PC-3 (cell line): ENCODE measurements at regions not wholly inside any gene's neighbourhood (a gene's known extent, or its start where the extent isn't known, plus 50 kb on each side); places are given as distances from the start of the nearest gene placed in this dataset.

Source experiments
- ATAC-seq: fragments of 200-7000 bp; cut with Tn5 transposase; 2 replicates; pipeline ENCODE4 v1.9.1; 2020; ENCODE audit warnings: mild to moderate bottlenecking, moderate library complexity
- BruUV-seq: library from RNA; stranded (reverse); fragments of 400-500 nt; replicated peaks from 2 replicates; lab custom pipeline; 2021; lab: Mats Ljungman, UMichigan
- CTCF ChIA-PET: fragments of 300-600 bp; sonication (Branson Sonifier 250); formaldehyde crosslinking; loops from one replicate; lab custom pipeline; 2022; ENCODE audit warnings: antibody characterized with exemption; lab: Charles Lee
- POLR2A ChIA-PET: fragments of 300-600 bp; sonication (Branson Sonifier 250); formaldehyde crosslinking; loops from one replicate; lab custom pipeline; 2022; ENCODE audit warnings: antibody characterized with exemption; ENCODE audit not compliant: unreplicated experiment; lab: Charles Lee
- DNase-seq: peaks from one replicate; pipeline ENCODE4 v3.0.0-alpha.2; 2015
- H2AFZ ChIP-seq: fragments of 300-600 bp; sonication (generic); 2 replicates; pipeline ENCODE4 v1.6.0; 2016; ENCODE audit warnings: antibody characterized with exemption, low read length
- H3F3A ChIP-seq: fragments of 300-600 bp; sonication (generic); one replicate; pipeline ENCODE4 v1.6.0; 2017; ENCODE audit warnings: antibody characterized with exemption, low read length, control low read depth, mild to moderate bottlenecking; ENCODE audit not compliant: unreplicated experiment
- H3K27ac ChIP-seq: fragments of 300-600 bp; sonication (generic); 2 replicates; pipeline ENCODE4 v1.5.1; 2016; ENCODE audit warnings: mild to moderate bottlenecking, low read length
- H3K27me3 ChIP-seq: fragments of 300-600 bp; sonication (generic); 2 replicates; pipeline ENCODE4 v1.6.1; 2016; ENCODE audit warnings: low read length, mixed read lengths
- H3K36me3 ChIP-seq: fragments of 300-600 bp; sonication (generic); 2 replicates; pipeline ENCODE4 v1.6.1; 2016; ENCODE audit warnings: low read depth, mixed run types, low read length, mixed read lengths
- H3K4me1 ChIP-seq: fragments of 300-600 bp; sonication (generic); 2 replicates; pipeline ENCODE4 v1.5.1; 2016; ENCODE audit warnings: low read length; ENCODE audit not compliant: insufficient read depth
- H3K4me2 ChIP-seq: fragments of 300-600 bp; sonication (generic); 2 replicates; pipeline ENCODE4 v1.6.0; 2016; ENCODE audit warnings: low read length
- H3K4me3 ChIP-seq: fragments of 300-600 bp; sonication (generic); 2 replicates; pipeline ENCODE4 v1.5.1; 2016; ENCODE audit warnings: mild to moderate bottlenecking, low read length, mixed read lengths
- H3K79me2 ChIP-seq: fragments of 300-600 bp; sonication (generic); 2 replicates; pipeline ENCODE4 v1.6.1; 2017; ENCODE audit warnings: low read length, mixed read lengths
- H3K9ac ChIP-seq: fragments of 300-600 bp; sonication (generic); 2 replicates; pipeline ENCODE4 v1.6.0; 2016; ENCODE audit warnings: mild to moderate bottlenecking, low read length
- H3K9me2 ChIP-seq: fragments of 300-600 bp; sonication (generic); replicated peaks from 2 replicates; pipeline ENCODE4 v1.6.1; 2016; ENCODE audit warnings: mixed run types, low read length, mixed read lengths
- H3K9me3 ChIP-seq: fragments of 300-600 bp; sonication (generic); 2 replicates; pipeline ENCODE4 v1.6.1; 2016; ENCODE audit warnings: low read length, mixed read lengths
- H4K20me1 ChIP-seq: fragments of 300-600 bp; sonication (generic); 2 replicates; pipeline ENCODE4 v1.6.1; 2016; ENCODE audit warnings: low read length, mixed read lengths
- EZH2 ChIP-seq: fragments of 300-600 bp; sonication (generic); IDR thresholded peaks from one replicate; pipeline ENCODE4 v1.6.1; 2017; ENCODE audit warnings: antibody characterized with exemption, mild to moderate bottlenecking, low read length; ENCODE audit not compliant: unreplicated experiment
- EZH2phosphoT487 ChIP-seq: fragments of 300-600 bp; sonication (generic); IDR thresholded peaks from 2 replicates; pipeline ENCODE4 v1.6.1; 2018; ENCODE audit warnings: mild to moderate bottlenecking, antibody characterized with exemption, low read length, borderline replicate concordance
- intact Hi-C: fragments of 100-400 bp; cut with micrococcal nuclease; formaldehyde crosslinking; loops from 2 replicates; pipeline ENCODE4 v1.9.0; 2023
- TF ChIP-seq, protein P1 (sequence below): fragments of 300-600 bp; sonication (generic); conservative IDR thresholded peaks from 2 replicates; pipeline ENCODE4 v1.5.1; 2017; ENCODE audit warnings: antibody characterized with exemption, low read depth, mild to moderate bottlenecking, low read length

DNA sequence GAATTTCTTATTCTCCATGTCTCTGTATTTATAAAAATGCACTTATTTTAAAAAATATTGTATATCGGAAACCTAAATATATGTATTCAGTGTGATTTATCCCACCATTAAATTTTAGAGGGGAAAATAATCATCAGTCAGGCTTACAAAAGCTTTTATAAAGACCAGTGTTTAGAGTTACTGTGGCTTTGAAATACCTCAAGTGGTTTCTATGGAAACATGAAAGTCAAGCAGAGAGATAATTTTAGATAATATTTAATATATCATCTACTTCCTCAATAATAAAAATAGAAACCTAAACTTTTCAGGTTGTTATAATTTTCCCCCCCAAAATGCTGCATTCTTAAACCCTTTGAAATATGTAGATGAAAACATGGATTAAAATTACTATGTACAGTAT is 332.9 kb upstream of the PITX2 start:
- Histone ChIP-seq H3K4me1 (no peaks in the 10 kb centered on the region), H3K4me2 (no peak overlapping the region), H3K36me3 (no peaks in the 10 kb centered on the region), H3K9ac (no peak overlapping the region), H3K9me2 (no peaks in the 10 kb centered on the region), H3K27ac (no peak overlapping the region), H2AFZ (no peak overlapping the region), H3K79me2 (no peaks in the 10 kb centered on the region), H3F3A (no peaks in the 10 kb centered on the region), H3K9me3 (no peaks in the 10 kb centered on the region), H3K4me3 (no peak overlapping the region), H3K27me3 (peaks cover 52% of the 10 kb centered on the region), H4K20me1 (no peaks in the 10 kb centered on the region)
- DNase-seq (no peak), ATAC-seq (no peak)
- TF ChIP-seq EZH2phosphoT487 (no peak), EZH2 (no peak)
- TF ChIP-seq, protein P1, sequence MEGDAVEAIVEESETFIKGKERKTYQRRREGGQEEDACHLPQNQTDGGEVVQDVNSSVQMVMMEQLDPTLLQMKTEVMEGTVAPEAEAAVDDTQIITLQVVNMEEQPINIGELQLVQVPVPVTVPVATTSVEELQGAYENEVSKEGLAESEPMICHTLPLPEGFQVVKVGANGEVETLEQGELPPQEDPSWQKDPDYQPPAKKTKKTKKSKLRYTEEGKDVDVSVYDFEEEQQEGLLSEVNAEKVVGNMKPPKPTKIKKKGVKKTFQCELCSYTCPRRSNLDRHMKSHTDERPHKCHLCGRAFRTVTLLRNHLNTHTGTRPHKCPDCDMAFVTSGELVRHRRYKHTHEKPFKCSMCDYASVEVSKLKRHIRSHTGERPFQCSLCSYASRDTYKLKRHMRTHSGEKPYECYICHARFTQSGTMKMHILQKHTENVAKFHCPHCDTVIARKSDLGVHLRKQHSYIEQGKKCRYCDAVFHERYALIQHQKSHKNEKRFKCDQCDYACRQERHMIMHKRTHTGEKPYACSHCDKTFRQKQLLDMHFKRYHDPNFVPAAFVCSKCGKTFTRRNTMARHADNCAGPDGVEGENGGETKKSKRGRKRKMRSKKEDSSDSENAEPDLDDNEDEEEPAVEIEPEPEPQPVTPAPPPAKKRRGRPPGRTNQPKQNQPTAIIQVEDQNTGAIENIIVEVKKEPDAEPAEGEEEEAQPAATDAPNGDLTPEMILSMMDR: no peak
- intact Hi-C loops: no loop called here
- ChIA-PET CTCF (no interaction called here), POLR2A (no interaction called here)
- BruUV-seq: no TSS peak

DNA sequence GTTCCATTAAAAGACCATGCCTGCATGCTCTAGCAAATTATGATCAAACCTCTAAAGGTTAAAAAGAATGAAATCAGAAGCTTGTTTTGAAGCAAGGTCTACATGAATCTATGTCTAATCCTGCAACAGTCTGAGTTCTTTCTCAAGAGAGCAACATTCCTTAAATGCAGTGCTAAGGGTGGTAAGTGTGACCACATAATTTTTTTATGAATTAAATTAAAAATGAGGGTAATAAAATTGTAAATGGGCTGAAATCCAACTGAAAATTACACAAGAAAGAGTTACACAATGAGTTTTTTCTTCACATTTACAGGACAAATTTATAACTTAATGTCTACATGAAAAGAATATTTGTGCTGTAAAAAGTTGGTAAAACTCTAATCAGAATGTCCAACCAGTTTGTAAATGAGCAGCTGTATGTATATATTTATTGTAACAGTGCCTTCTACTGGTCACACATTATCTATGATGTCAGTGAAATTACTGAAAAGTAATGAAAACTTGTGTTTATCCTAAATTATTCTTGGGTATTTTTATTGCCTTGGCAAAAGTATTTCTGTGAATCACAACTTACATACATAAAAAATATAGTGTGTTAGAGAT is 336.3 kb upstream of the PITX2 start:
- TF ChIP-seq, protein P1: peak; percentile 59; the same call in 1 of the 2 replicates
- no peak for TF ChIP-seq EZH2phosphoT487
- Histone ChIP-seq H3K79me2 (no peaks in the 10 kb centered on the region), H3K4me1 (no peaks in the 10 kb centered on the region), H3K9ac (no peak overlapping the region), H4K20me1 (no peaks in the 10 kb centered on the region), H3K4me2 (no peak overlapping the region), H3K9me3 (no peaks in the 10 kb centered on the region), H3K27me3 (peaks cover 56% of the 10 kb centered on the region), H2AFZ (no peak overlapping the region), H3K36me3 (no peaks in the 10 kb centered on the region), H3K9me2 (no peaks in the 10 kb centered on the region), H3K27ac (no peak overlapping the region), H3K4me3 (no peak overlapping the region), H3F3A (no peaks in the 10 kb centered on the region)
- ATAC-seq: no peak
- BruUV-seq: no TSS peak
- no peak for DNase-seq
- POLR2A ChIA-PET: no interaction called here
- CTCF ChIA-PET: no interaction called here
- intact Hi-C loops: loop anchor here (1.0 kb wide), 1 partner anchor 327 kb away; no protein-coding TSS in a partner anchor

DNA sequence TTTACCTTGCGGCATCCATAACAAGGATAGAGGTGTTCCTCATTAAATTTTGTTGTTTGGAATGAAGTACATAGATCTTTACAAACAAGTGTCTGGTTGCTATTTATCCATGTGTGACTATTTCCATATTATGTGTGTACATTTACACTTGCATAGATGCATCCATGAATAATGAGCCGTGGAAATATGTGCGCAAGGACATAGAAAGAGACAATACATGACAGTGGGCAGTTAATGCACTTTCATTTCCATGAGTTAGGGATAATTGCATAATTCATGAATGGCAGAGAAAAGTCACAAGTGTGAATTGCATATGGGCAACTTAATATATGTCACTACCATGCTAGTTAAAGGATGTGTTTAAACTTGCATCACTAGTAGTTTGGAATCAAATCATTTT is 338.2 kb upstream of the PITX2 start:
- no peaks in the 10 kb centered on the region for H4K20me1 ChIP-seq
- H3K27ac ChIP-seq: no peak overlapping the region
- no peaks in the 10 kb centered on the region for H3K4me1 ChIP-seq
- H3K79me2 ChIP-seq: no peaks in the 10 kb centered on the region
- ChIA-PET CTCF (no interaction called here), POLR2A (no interaction called here)
- no peaks in the 10 kb centered on the region for H3K9me2 ChIP-seq
- BruUV-seq: no TSS peak
- no peak for TF ChIP-seq EZH2
- TF ChIP-seq, protein P1: no peak
- H3K27me3 ChIP-seq: peaks cover 61% of the 10 kb centered on the region
- intact Hi-C loops: loop anchor here (5.0 kb wide), 1 partner anchor 671 kb away; no protein-coding TSS in a partner anchor
- H3K4me3 ChIP-seq: no peak overlapping the region
- H2AFZ ChIP-seq: no peak overlapping the region
- H3K9me3 ChIP-seq: no peaks in the 10 kb centered on the region
- no peak overlapping the region for H3K9ac ChIP-seq
- no peak for DNase-seq
- H3K36me3 ChIP-seq: no peaks in the 10 kb centered on the region
- no peak for ATAC-seq
- no peaks in the 10 kb centered on the region for H3F3A ChIP-seq
- H3K4me2 ChIP-seq: no peak overlapping the region
